Lower leg skin (tissue), 3 donors: ENCODE measurements at regions not wholly inside any gene's neighbourhood (a gene's known extent, or its start where the extent isn't known, plus 50 kb on each side); places are given as distances from the start of the nearest gene placed in this dataset.

Experiments used
- POLR2A ChIP-seq, 2 donors: fragments of 450-650 bp; IDR thresholded peaks; one replicate each; pipeline ENCODE4 v1.6.1; 2016 to 2017; ENCODE audit warnings: antibody characterized with exemption in 2 of 2, mild to moderate bottlenecking in 1 of 2, moderate library complexity in 1 of 2
- TF ChIP-seq, protein P1 (sequence below), 3 donors: fragments of 450-650 bp; IDR thresholded peaks; one replicate each; pipeline ENCODE4 v1.5.1; 2016; ENCODE audit warnings: antibody characterized with exemption in 3 of 3, mild to moderate bottlenecking in 3 of 3, moderate library complexity in 2 of 3

DNA sequence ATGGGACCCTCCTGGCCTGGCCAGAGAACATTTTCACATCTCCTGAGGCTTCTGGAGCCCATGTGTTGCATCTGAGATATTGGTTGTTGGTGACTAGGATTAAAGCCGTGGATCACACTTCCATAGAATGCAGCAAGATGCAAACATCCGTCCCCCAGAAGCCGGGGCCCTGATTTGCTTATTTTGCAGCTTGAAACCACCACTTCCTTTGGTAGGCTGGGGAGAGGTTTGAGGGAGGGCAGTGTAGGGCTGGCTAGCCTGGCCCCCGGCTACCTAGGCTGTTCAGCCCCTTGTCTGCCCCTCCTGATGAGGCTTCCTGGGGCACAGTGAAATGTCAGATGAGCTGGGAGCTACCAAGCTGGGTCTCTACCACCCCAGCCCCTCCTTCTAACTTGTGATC, 209.7 kb upstream of the PWP1 start:
- TF ChIP-seq, protein P1, sequence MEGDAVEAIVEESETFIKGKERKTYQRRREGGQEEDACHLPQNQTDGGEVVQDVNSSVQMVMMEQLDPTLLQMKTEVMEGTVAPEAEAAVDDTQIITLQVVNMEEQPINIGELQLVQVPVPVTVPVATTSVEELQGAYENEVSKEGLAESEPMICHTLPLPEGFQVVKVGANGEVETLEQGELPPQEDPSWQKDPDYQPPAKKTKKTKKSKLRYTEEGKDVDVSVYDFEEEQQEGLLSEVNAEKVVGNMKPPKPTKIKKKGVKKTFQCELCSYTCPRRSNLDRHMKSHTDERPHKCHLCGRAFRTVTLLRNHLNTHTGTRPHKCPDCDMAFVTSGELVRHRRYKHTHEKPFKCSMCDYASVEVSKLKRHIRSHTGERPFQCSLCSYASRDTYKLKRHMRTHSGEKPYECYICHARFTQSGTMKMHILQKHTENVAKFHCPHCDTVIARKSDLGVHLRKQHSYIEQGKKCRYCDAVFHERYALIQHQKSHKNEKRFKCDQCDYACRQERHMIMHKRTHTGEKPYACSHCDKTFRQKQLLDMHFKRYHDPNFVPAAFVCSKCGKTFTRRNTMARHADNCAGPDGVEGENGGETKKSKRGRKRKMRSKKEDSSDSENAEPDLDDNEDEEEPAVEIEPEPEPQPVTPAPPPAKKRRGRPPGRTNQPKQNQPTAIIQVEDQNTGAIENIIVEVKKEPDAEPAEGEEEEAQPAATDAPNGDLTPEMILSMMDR (IDR thresholded peaks at IDR 0.05): no peak
- no peak for TF ChIP-seq POLR2A (IDR thresholded peaks at IDR 0.05)
